ENCODE measurements at regions not wholly inside any gene's neighbourhood (a gene's known extent, or its start where the extent isn't known, plus 50 kb on each side); places are given as distances from the start of the nearest gene placed in this dataset.

- Histone ChIP-seq H2AFZ (ENCODE audit: low read depth, low read length) (no peak overlapping the region), H3K4me2 (ENCODE audit: insufficient read depth, low read length) (no peak overlapping the region), H3K36me3 (ENCODE audit: control insufficient read depth, insufficient read depth, low read length) (no peaks in the 10 kb centered on the region), H3K9ac (ENCODE audit: insufficient read depth in 1 of 2, low read depth in 2 of 2, low read length in 2 of 2) (no peak overlapping the region), H3K9me3 (replicated peaks; ENCODE audit: control insufficient read depth, insufficient read depth, low read depth, low read length) (no peaks in the 10 kb centered on the region; the same call in 1 of the 2 replicates), H3K79me2 (ENCODE audit: control insufficient read depth, insufficient read depth, low read length) (no peaks in the 10 kb centered on the region), H3K27ac (ENCODE audit: extremely low read depth, low read depth, low read length) (no peak overlapping the region), H3K4me3 (no peak overlapping the region), H3K9me1 (ENCODE audit: control insufficient read depth, insufficient read depth, low read length) (no peaks in the 10 kb centered on the region), H3K4me1 (replicated peaks in 1 of 2; ENCODE audit: control insufficient read depth in 2 of 2, insufficient read depth in 2 of 2, low read length in 2 of 2) (no peaks in the 10 kb centered on the region), H3K27me3 (ENCODE audit: control insufficient read depth in 2 of 2, insufficient read depth in 2 of 2, low read length in 2 of 2) (no peaks in the 10 kb centered on the region), H4K20me1 (replicated peaks; ENCODE audit: control insufficient read depth, insufficient read depth, low read length) (no peaks in the 10 kb centered on the region)
- POLR2A ChIA-PET = no interaction called here
- 4% methylated on average over 2 of the region's 2 CpGs for WGBS (ENCODE audit: insufficient coverage, low coverage, missing lambda C conversion rate)
- no peak for FAIRE-seq
- BruUV-seq (replicated peaks) = no TSS peak
- no peak for ATAC-seq
- intact Hi-C loops (cut with micrococcal nuclease) = no loop called here
- DNase-seq (ENCODE audit: extremely low read depth in 1 of 4, low spot score in 3 of 4) = no peak
- in situ Hi-C loops (cut with MboI) = no loop called here
- CTCF ChIA-PET (ENCODE audit: low intra/inter-chr PET ratio) = no interaction called here
- TF ChIP-seq ZNF639 (CRISPR knock-in tag; conservative IDR thresholded peaks at IDR 0.05 in 1 of 2, IDR thresholded peaks at IDR 0.05 in 1 of 2) (no peak), SP2 (IDR thresholded peaks at IDR 0.05; ENCODE audit: extremely low read depth, low read depth, low read length, poor library complexity, severe bottlenecking) (no peak), MNT (conservative IDR thresholded peaks at IDR 0.05) (no peak), TCFL5 (CRISPR knock-in tag; conservative IDR thresholded peaks at IDR 0.05) (no peak), NFYB (IDR thresholded peaks at IDR 0.05; ENCODE audit: extremely low read depth, insufficient read length) (no peak), SNRNP70 (optimal IDR thresholded peaks at IDR 0.05; ENCODE audit: low read depth, low read length) (no peak), ZBTB7A (IDR thresholded peaks at IDR 0.05; ENCODE audit: borderline replicate concordance, control insufficient read depth, low read depth, low read length) (no peak), XRCC4 (IDR thresholded peaks at IDR 0.05; ENCODE audit: extremely low read depth, insufficient read depth, insufficient read length) (no peak), PHF21A (IDR thresholded peaks at IDR 0.05; ENCODE audit: borderline replicate concordance, low read depth) (no peak), NR4A1 (CRISPR knock-in tag; IDR thresholded peaks at IDR 0.05) (no peak), NR4A1 (tag; IDR thresholded peaks at IDR 0.05) (no peak), CBX8 (IDR thresholded peaks at IDR 0.05; ENCODE audit: borderline replicate concordance, extremely low read depth, low read depth, low read length, poor library complexity, severe bottlenecking) (no peak), SMAD1 (IDR thresholded peaks at IDR 0.05; ENCODE audit: low read depth, low read length, partially characterized antibody) (no peak), RBM22 (IDR thresholded peaks at IDR 0.05; ENCODE audit: low read depth, low read length, poor library complexity, severe bottlenecking) (no peak), PKNOX1 (IDR thresholded peaks at IDR 0.05) (no peak), STAT6 (CRISPR knock-in tag; IDR thresholded peaks at IDR 0.05) (no peak)
Measured at GRCh38 chr21:20644552-20644951, 353.7 kb upstream of the NCAM2 start.

All from K562 (cell line).